ENCODE measurements at regions not wholly inside any gene's neighbourhood (a gene's known extent, or its start where the extent isn't known, plus 50 kb on each side); places are given as distances from the start of the nearest gene placed in this dataset.

DNA sequence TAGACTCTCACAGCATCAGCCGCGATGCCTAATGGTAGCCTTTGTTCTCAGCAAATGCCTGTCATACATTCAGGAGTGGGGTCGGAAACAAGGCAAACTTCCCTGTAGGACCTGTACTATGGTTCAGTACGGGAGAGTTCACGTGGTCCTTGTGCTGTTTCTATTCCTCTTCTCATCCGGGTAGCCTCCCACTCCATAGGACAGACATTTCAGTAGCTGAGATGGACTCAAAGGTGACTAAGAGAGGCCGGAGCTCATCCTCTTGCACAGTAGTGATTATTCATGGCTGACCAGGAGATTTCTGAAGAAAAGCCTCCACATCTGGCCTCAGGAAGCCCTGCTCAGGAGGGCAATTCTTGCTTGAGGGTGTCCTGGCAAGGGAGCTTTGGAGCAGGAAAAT is 117.8 kb upstream of the SPRED2 start:
- DNase-seq, result no peak

GRCh38 chr2:65549631-65550030 is 117.2 kb upstream of the SPRED2 start:
- no peak for DNase-seq

DNA sequence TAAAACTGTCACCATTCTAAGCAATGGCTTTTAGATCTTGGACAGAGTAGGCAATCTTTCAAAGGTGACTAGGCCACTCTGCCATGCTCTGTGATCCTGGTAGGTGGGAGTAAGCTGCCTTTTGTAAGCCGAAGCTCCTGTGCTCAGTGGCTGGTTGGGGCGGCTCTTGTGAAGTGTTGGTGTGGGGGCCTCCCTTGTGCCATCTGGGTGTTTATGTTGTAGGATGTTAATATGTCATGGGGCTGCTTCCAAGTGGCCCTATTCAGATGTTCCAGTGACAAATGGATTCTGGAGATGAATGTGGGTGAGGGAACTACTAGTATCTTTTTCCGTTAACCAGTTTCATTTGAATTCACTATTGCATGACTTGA is 116.8 kb upstream of the SPRED2 start:
- no peak for DNase-seq

- DNase-seq, result no peak
These were observed 116.3 kb upstream of the SPRED2 start for GRCh38 chr2:65548576-65549256.

GRCh38 chr2:65548064-65548463 is 115.7 kb upstream of the SPRED2 start:
- no peak for DNase-seq

- DNase-seq, result no peak
These were observed 113.7 kb upstream of the SPRED2 start for GRCh38 chr2:65545837-65546805.

GRCh38 chr2:65541773-65542172 is 109.4 kb upstream of the SPRED2 start:
- no peak for DNase-seq

- DNase-seq, result no peak
These were observed 107.2 kb upstream of the SPRED2 start for GRCh38 chr2:65539633-65540032.

DNA sequence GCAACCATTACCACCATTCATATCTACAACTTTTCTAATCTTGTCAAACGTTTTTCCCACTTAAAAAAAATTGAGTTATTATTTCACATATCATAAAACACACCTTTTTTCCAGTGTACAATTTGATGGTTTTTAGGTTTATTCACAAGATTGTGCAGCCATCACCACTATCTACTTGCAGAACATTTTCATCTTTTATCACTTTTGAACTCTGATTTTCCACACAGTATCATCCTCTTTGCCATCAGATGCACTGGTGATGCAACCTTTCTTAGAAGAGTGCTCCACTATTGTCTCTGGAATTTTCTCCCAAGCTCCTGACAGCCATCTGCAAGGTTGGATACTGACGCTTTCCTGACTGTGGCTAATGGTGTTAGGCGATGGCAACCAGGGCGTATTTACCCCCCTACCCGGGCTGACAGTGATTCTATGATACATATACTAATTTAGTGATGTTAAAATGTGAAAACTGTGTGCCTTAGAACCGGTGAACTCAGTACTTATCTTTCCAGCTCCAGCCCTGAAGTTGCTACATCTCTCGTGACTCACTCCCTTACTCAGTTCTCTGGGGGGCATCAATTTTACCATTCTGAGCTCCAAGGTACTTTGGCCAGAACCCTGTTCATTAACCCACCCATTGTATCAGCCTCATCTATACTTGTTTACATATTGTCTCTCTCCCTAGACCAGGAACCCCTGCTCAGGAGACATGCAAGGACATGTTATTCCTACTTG is 105.4 kb upstream of the SPRED2 start:
- DNase-seq, result no peak

DNA sequence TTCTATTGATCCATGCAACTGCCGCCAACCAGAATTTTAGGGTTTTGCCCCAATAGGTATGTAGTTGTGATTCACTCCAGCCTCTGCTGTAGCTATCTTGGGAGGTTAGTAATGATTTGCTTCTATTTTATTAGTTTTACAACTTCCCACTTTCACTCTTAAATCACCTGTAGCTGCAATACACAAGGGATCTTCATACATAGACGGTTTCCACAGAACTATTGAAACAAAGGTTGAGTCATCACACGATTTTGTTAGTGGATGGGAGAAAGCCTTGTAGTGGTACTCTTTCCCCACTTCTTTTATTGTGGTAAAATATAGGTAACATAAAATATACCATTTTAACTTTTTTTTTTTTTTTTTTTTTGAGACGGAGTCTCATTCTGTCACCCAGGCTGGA is 104.2 kb upstream of the SPRED2 start:
- DNase-seq, result no peak

DNA sequence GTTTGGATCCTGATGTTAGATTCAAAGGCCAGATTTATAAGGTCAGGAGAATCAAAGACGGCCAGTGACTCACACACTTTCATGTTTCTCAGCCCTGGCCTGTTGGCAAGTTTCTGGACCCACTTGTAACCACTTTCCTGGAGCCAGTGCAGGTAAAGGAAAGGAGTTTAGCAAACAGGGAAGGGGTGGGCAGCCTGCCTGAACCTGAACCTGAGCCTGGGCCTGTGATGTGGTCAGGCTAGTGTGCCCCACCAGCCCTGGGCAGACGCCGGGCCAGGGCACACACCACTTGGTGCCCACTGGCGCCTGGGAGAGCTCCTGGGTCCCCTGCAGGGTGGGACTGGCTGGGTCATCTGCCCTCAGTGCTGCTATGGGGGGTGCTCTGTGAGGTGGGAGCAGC is 100.5 kb upstream of the SPRED2 start:
- DNase-seq, result no peak

DNA sequence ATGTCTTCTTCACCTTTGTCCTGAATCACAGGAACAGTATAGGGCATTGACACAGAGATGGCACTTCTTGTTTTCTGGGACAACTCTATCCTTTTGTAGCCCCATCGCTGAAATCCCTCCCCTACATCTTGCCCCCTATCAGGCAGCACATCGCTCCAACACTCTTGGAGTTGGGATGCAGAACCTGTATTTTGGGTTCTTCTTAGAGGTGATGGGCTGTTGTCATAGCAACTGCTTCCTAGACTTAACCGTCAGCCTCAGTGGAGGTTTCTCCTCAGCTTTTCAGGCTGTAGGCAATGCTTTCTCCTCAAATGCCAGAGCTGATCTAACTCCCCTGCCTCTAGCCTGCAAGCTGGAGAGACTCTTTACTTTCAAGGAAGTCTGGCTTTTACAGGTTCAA is 99.9 kb upstream of the SPRED2 start:
- DNase-seq, result no peak

DNA sequence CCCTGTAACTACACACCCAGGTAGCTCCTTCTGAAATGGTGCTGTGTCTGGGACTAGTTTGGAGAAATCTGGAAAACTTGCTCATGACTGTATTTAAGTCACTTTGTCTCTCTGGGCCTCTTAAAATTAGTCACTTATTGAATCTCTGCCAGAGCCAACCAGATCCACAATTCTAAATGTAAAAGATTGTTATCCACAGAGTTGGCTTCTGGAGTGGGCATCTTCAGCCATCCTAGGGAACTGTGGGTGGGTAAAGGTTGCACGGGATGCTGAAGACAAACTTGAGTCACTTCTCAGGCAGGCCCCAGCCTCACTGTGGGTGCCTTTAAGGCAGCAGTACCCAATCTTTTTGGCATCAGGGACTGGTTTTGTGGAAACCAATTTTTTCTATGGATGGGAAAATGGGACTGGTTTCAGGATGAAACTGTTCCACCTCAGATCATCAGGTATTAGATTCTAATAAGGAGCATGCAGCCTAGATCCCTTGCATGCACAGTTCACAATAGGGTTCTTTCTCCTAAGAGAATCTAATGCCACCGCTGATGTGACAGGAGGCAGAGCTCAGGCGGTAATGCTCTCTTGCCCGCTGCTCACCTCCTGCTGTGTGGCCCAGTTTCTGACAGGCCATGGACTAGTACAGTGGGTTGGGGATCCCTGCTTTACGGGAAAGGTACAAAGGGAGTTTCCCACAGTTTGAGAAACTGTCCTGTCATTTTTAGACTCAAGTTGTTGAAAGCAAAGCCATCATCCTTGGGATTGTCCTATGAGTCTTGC is 98.3 kb upstream of the SPRED2 start:
- no peak for DNase-seq

GRCh38 chr2:65529419-65529818 is 97.0 kb upstream of the SPRED2 start:
- no peak for DNase-seq

- DNase-seq, result no peak
These were observed 95.8 kb upstream of the SPRED2 start for GRCh38 chr2:65528241-65528574.

DNA sequence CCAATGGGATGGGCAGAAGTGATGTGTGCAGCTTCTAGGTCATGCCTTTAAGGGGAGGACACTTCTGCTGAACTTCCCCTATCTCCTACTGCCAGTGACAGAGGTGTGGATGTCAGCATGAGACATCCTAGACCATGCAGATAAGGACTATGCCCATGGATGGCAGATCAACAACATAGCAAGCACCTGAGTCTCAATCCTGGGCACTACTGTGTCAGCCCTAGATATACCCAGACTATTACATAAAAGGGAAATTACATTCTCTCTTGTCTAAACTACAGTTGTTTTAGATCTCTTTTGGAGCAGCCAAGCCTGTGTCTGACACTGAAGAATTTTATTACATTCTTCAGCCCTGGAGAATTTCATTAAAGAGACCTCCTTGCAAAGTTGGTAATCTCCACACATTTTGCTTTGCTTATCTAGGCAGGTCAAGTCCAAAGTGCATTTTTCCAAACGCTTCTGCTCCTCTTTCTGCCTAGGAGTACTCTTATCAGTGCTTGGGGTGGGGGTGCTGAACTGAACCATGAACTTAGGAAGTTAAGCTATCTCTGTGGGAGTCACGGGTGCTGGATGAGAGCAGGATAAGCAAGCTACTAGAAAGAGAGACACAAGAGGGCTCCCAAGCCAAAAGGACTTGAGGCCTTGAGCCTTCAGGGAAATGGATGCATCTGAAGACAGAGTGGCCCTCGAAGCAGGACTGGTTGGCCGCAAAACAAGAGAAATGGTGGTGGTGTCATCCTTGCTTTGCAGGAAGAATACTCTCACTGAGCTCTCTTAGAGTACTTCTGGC is 95.2 kb upstream of the SPRED2 start:
- no peak for DNase-seq

- no peak for DNase-seq
These were observed 93.3 kb upstream of the SPRED2 start for GRCh38 chr2:65525616-65526231.

DNA sequence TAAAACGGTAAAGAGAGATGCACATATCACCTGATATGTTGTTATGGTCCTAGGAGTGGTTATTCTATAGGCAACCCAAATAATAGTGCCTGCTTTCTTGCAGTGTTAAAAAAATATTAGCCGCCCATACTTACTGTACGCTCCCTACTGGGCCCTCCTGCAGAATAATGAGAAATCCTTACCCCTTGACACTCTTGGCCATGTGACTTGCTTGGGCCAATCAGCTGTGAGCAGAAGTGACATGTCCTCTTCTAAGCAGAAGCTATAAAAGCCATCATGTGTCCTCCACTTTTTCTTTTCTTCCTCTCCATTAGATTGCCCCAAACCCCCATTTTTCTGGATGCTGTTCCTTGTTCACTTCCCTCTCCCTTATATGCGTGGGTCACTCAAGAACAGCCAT is 90.5 kb upstream of the SPRED2 start:
- DNase-seq, result no peak

DNA sequence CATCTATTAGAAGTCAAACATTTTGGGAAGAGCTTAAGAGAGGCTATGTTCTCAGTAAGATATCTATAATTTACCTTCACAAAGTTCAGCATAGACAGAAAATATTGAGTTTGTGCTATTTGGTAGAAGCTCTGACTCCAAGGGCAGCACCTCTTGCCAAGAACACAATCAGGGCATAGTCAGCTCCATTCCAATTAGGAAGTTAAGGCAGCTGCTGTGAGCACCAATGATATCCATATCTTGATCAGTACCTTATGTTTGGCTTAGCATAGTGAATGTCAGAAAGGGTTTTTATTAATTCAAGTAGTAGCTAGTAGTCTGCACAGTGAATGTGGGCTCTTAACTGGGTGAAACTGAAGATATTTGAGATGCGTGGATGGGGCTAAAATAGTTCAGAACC is 86.4 kb upstream of the SPRED2 start:
- DNase-seq, result no peak

DNA sequence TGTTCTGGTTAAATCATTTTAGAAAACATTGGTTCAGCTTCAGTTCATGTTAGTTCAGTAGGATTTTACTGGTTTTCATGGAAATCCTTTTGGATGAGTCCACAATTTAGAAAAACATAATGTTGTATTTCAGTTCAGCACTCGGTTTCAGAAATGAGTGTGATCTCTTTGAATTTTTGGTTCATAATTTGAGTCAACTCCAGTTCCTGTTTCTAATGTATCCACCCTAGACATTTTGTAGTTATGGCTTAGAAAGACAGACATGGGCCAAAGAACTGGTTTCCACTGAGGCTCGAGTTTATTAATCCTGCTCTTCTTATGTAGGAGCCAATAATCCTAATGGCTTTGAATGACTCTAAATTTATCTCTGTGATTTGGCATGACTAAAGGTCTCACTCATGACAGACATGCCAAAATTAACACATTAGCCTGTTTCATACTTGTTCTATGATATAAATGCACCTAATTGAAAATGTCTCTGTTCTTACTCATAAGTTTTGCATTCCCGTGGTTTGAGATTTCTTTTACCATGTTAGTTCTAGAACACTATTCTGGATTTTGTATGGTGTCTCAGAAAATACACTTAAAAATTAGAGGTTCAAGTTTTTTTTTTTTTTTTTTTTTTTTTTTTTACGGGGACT is 82.3 kb upstream of the SPRED2 start:
- DNase-seq, result no peak

- no peak for DNase-seq
These were observed 80.4 kb upstream of the SPRED2 start for GRCh38 chr2:65512783-65513182.

Measured in cerebellar nuclear complex (tissue), 1 donor.